Neural cell (in vitro differentiated cells): ENCODE measurements at regions not wholly inside any gene's neighbourhood (a gene's known extent, or its start where the extent isn't known, plus 50 kb on each side); places are given as distances from the start of the nearest gene placed in this dataset.

Experiments used
- CTCF ChIP-seq: fragments of 450-650 bp; IDR thresholded peaks from 2 replicates; pipeline ENCODE4 v1.5.1; 2014; ENCODE audit warnings: antibody characterized with exemption, mild to moderate bottlenecking, moderate library complexity; ENCODE audit not compliant: poor library complexity, severe bottlenecking
- EP300 ChIP-seq: fragments of 450-650 bp; conservative IDR thresholded peaks from 2 replicates; pipeline ENCODE4 v1.6.1; 2014; ENCODE audit warnings: antibody characterized with exemption, mild to moderate bottlenecking, moderate library complexity; ENCODE audit not compliant: poor library complexity, severe bottlenecking
- EZH2 ChIP-seq: fragments of 200-600, 300-800 bp; shearing (Covaris generic), sonication (generic); IDR thresholded peaks from 2 replicates; pipeline ENCODE4 v1.6.1; 2014; ENCODE audit warnings: antibody characterized with exemption, low read length, borderline replicate concordance, mild to moderate bottlenecking; ENCODE audit not compliant: insufficient read depth, poor library complexity, severe bottlenecking
- MXI1 ChIP-seq: fragments of 450-650 bp; conservative IDR thresholded peaks from 2 replicates; pipeline ENCODE4 v1.6.1; 2014; ENCODE audit warnings: antibody characterized with exemption, mild to moderate bottlenecking; ENCODE audit not compliant: poor library complexity, severe bottlenecking
- POLR2AphosphoS5 ChIP-seq: IDR thresholded peaks from 2 replicates; pipeline ENCODE4 v1.6.1; 2012
- RAD21 ChIP-seq: fragments of 450-650 bp; conservative IDR thresholded peaks from 2 replicates; pipeline ENCODE4 v1.6.1; 2014; ENCODE audit warnings: antibody characterized with exemption, mild to moderate bottlenecking, moderate library complexity
- SMC3 ChIP-seq: fragments of 450-650 bp; conservative IDR thresholded peaks from 2 replicates; pipeline ENCODE4 v1.6.1; 2014; ENCODE audit warnings: antibody characterized with exemption, mild to moderate bottlenecking, moderate library complexity; ENCODE audit not compliant: poor library complexity
- TAF1 ChIP-seq: IDR thresholded peaks from 2 replicates; pipeline ENCODE4 v1.6.1; 2012; ENCODE audit warnings: low read depth

- TF ChIP-seq EZH2 (no peak), CTCF (no peak), EP300 (no peak), MXI1 (no peak), RAD21 (no peak), SMC3 (no peak), POLR2AphosphoS5 (no peak), TAF1 (no peak)
Measured at GRCh38 chr5:110347781-110348180, 378.7 kb downstream of the TMEM232 start.
